Ishikawa (cell line): ENCODE measurements at regions not wholly inside any gene's neighbourhood (a gene's known extent, or its start where the extent isn't known, plus 50 kb on each side); places are given as distances from the start of the nearest gene placed in this dataset.

Experiments
- CREB1 ChIP-seq: IDR thresholded peaks from 2 replicates; pipeline ENCODE4 v1.6.1; 2012; ENCODE audit warnings: low read depth
- EGR1 ChIP-seq: IDR thresholded peaks from 2 replicates; pipeline ENCODE4 v1.6.1; 2012
- EP300 ChIP-seq: IDR thresholded peaks from 2 replicates; pipeline ENCODE4 v1.6.1; 2012; ENCODE audit warnings: borderline replicate concordance
- FOXM1 ChIP-seq: IDR thresholded peaks from 2 replicates; pipeline ENCODE4 v1.6.1; 2012; ENCODE audit warnings: low read depth, borderline replicate concordance
- NFIC ChIP-seq: IDR thresholded peaks from 2 replicates; pipeline ENCODE4 v1.6.1; 2012
- TAF1 ChIP-seq: IDR thresholded peaks from 2 replicates; pipeline ENCODE4 v1.6.1; 2012; ENCODE audit warnings: low read depth, mild to moderate bottlenecking
- TCF12 ChIP-seq: IDR thresholded peaks from 2 replicates; pipeline ENCODE4 v1.6.1; 2012; ENCODE audit warnings: low read depth
- TEAD4 ChIP-seq: IDR thresholded peaks from 2 replicates; pipeline ENCODE4 v1.6.1; 2012
- YY1 ChIP-seq: IDR thresholded peaks from 2 replicates; pipeline ENCODE4 v1.6.1; 2012; ENCODE audit warnings: low read depth
- ZBTB7A ChIP-seq: IDR thresholded peaks from 2 replicates; pipeline ENCODE4 v1.6.1; 2012; ENCODE audit warnings: low read depth
- TF ChIP-seq, protein P1 (sequence below): IDR thresholded peaks from 2 replicates; pipeline ENCODE4 v1.6.1; 2012; ENCODE audit warnings: low read depth, mild to moderate bottlenecking
- TF ChIP-seq, protein P2 (sequence below): IDR thresholded peaks from 2 replicates; pipeline ENCODE4 v1.6.1; 2012

DNA sequence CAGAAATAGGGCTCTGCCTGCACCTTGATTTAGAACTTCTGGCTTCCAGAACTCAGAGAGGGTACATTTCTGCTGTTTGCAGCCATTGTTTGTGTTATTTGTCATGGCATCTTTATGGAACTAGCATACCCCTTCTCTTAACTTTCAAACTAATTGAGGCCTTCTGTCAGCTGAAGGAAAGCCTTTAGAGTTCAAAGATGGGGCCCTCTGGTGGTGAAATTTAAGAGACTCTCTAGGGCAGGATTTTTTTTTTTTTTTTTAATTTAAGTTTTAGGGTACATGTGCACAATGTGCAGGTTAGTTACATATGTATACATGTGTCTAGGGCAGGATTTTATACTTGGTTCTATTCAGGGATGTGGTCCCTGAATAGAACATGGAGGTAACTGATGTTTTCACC is 260.6 kb upstream of the LINC00305 start:
- TF ChIP-seq ZBTB7A (no peak), EP300 (no peak), YY1 (no peak), TAF1 (no peak), TEAD4 (no peak), TCF12 (no peak), CREB1 (no peak), EGR1 (no peak), FOXM1 (no peak), NFIC (no peak)
- TF ChIP-seq, protein P1, sequence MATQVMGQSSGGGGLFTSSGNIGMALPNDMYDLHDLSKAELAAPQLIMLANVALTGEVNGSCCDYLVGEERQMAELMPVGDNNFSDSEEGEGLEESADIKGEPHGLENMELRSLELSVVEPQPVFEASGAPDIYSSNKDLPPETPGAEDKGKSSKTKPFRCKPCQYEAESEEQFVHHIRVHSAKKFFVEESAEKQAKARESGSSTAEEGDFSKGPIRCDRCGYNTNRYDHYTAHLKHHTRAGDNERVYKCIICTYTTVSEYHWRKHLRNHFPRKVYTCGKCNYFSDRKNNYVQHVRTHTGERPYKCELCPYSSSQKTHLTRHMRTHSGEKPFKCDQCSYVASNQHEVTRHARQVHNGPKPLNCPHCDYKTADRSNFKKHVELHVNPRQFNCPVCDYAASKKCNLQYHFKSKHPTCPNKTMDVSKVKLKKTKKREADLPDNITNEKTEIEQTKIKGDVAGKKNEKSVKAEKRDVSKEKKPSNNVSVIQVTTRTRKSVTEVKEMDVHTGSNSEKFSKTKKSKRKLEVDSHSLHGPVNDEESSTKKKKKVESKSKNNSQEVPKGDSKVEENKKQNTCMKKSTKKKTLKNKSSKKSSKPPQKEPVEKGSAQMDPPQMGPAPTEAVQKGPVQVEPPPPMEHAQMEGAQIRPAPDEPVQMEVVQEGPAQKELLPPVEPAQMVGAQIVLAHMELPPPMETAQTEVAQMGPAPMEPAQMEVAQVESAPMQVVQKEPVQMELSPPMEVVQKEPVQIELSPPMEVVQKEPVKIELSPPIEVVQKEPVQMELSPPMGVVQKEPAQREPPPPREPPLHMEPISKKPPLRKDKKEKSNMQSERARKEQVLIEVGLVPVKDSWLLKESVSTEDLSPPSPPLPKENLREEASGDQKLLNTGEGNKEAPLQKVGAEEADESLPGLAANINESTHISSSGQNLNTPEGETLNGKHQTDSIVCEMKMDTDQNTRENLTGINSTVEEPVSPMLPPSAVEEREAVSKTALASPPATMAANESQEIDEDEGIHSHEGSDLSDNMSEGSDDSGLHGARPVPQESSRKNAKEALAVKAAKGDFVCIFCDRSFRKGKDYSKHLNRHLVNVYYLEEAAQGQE = no peak
- TF ChIP-seq, protein P2, sequence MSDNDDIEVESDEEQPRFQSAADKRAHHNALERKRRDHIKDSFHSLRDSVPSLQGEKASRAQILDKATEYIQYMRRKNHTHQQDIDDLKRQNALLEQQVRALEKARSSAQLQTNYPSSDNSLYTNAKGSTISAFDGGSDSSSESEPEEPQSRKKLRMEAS = no peak
